ENCODE measurements at regions not wholly inside any gene's neighbourhood (a gene's known extent, or its start where the extent isn't known, plus 50 kb on each side); places are given as distances from the start of the nearest gene placed in this dataset.
"Not testable (repeated sequence)": the region's sequence is repeated elsewhere in the genome, so short reads cannot be mapped to it uniquely, and the experiment has no call there.

DNA sequence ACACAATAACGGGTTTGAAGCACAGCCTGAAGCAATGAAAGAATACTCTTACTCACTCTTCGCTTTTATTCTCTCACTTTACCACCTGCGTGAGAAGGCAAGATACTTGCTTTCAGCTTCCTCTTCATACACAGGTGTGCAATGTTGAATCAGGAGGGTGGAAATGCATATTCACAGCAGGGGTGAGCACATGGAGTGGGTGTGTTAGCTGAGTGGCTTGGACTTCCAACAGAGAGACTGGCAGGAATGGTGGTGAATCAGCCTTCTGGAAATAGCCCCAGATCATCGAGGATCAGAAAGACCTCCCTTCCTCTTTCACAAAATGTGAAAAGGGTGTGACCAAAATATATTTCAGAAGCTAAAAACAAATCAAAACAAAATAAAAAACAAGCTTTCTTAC lies 521.2 kb downstream of the STIM2 start:
- no peak for DNase-seq

DNA sequence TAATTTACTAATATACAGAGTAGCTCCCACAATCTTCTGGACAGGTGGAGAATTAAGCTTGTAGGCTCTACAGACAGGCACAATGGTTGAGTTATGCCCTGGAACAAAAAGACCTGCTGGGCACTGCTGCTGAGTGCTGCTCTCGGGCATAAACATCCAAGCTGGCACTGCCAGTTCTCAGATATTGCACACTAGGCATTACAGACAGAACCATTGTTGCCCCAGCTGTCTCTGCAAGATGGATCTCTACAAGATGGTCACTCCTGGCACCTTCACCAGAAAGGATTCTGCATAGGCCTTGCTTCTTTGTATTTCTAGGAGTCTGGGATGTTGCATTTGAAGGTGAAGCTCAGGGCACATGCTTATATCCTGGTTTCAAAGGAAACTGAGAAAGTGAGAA lies 527.1 kb downstream of the STIM2 start:
- DNase-seq, result no peak

DNA sequence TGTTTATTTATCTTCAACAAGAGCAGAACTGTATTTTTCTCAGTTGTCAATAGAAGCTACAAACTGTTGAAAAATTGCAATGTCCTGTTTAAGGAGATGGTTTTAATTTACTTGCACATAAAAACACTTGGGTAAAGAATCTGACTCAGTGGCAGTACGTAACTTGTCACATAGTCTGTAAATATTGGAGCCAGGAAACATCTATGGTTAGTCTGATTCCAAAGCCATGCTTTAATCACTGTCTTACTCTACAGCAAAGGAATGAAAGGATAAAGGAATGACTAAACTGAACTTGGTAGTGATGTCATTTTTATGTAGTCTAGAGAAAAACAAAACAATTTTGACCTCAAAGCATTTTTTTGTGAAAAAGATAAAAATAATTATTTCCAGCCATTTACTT lies 537.2 kb downstream of the STIM2 start:
- DNase-seq, result no peak

GRCh38 chr4:27398631-27399310 lies 538.1 kb downstream of the STIM2 start:
- no peak for DNase-seq

DNA sequence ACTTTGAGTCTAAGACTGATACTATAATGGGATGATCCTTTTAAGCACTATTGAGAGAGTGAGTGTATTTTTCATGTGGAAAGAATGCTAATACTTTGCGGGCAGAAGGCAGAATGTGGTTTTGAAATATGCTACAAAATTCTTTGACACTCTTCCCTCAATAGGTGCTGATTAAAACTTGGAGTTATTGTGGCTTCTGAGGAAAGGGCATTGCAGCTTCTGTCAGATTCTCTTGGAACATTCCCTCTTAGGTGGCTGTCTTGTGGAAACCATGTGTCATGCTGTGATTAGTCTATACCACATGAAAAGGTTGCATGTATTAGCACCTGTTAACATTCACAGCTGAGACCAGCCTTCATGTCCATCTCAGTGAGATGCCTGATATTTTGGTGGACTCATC lies 547.0 kb downstream of the STIM2 start:
- DNase-seq, result no peak

- DNase-seq, result no peak
Observed at GRCh38 chr4:27412613-27413012, 552.0 kb downstream of the STIM2 start.

DNA sequence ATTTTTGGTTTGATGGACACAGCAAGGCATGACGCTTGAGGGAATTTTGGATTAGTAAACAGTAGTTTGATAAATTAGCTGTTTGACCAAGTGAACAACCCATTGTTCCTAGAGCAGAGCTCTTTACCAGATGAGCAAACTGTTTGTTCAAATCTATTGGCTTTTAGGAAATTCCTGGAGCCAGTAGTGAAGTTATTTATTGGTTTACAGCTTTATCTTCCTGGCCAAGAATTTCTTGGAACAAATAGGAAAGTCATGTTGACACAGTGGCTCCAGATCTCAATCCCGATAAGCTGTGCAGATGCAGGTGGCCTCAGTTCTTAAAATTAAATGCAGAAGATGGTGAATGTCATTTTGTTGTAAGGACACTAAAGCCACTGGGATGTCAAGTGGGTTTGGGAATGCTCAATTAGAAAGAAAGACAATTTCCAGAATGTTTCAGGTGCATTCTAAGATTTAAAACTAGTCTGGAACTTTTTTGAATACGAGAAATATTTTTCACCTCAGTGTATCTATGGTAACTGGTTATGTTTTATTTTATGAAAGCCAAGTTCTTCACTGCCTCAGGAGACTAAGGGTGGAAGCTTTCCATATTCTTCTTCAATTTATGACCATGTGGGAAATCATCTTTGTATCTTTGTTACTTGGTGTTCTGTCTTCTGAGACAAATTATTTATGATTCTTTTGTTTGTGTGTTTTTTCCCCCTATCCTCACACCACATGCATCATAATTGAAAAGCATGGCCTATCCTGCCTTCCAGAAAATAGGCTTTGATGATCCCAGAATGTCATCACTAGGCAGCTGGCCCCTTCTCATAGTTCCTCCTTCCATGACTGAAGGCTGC lies 554.5 kb downstream of the STIM2 start:
- DNase-seq, result no peak

DNA sequence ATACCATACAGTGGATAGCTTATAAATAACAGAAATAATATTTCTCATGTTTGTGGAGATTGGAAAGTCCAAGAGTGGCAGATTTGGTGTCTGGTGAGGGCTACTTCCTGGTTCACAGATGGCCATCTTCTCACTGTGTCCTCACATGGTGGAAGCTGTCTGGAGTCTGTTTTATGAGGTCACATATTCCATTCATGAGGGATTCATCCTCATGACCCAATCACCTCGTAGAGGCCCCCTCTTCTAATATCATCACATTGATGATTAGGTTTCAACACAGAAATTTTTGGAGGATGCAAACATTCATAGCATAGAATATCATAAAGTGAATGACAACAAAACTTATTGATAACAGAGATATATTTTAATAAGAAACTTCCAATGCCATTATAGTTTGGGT lies 568.0 kb downstream of the STIM2 start:
- DNase-seq, result no peak

DNA sequence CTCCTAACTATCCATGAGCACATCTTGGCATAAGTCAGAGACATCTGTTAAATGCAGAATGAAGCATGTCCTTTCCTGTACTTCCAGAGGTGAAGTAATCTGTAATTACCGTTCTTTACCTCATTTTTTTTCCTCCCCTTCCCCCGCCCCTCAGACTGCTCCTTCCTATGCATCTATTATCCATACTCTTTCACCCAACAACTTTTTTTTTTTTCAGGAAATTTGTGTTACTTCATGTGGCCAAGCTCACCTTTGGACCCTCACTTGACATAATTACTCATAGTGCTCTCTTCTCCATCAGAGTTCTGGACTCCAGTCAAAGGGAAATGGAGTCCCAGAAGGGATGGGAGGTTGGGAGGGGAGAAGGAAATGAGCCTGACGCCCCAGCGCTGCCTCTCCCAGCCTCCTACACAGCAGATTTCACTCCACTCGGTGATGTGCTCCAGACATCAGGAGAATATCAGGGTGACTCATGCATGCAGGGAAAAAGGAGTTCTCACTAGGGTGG lies 568.8 kb downstream of the STIM2 start:
- DNase-seq, result no peak

DNA sequence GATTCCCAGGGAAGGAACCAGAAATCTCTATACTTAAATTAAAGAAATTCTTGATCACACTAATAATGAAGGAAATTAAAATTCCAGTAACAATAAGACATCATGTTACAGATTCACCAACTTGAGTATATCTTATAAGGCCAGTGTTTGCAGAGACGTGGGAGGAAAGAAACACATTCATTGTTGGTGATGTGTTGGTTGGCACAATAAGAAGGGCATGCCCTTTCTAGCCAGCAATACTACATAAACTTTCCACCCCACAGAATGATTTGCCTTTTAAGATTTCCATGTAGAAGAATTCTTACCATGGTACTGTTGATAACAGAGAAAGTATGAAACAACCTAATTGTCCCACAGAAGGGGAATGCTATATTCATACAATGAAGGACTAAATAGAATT lies 581.5 kb downstream of the STIM2 start:
- no peak for DNase-seq

DNA sequence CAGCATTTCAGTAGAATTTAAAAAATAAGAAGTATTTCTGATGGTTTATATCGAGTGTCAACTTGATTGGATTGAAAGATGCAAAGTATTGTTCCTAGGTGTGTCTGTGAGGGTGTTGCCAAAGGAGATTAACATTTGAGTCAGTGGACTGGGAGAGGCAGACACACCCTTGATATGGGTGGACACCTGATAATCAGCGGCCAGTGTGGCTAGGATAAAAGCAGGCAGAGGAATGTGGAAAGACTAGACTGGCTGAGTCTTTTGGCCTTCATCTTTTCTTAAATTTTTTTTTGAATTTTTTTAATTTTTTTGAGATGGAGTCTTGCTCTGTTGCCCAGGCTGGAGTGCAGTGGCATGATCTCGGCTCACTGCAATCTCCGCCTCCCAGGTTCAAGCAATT lies 582.0 kb downstream of the STIM2 start:
- DNase-seq, result not testable (repeated sequence)

- no peak for DNase-seq
Observed at GRCh38 chr4:27463816-27464215, 603.2 kb downstream of the STIM2 start.

- DNase-seq, result no peak
Observed at GRCh38 chr4:27467351-27467750, 606.7 kb downstream of the STIM2 start.

DNA sequence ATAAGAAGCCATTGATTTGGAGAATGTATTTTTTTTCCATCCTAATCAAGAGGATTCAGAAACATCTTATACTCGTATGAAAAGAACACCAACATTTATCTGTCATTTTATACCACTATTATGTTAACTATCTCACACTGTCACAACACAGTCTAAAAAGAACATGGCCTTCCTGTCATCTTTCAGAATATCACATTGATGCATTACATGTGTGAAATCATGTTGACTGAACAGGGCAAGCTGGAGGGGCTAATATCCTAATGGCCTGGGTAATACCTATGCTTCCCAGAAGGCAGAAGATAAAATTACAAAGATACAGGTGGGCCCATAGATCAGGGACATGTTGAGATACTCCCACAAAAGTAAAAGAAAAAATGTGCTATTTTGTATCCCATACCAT lies 611.7 kb downstream of the STIM2 start:
- DNase-seq, result no peak

DNA sequence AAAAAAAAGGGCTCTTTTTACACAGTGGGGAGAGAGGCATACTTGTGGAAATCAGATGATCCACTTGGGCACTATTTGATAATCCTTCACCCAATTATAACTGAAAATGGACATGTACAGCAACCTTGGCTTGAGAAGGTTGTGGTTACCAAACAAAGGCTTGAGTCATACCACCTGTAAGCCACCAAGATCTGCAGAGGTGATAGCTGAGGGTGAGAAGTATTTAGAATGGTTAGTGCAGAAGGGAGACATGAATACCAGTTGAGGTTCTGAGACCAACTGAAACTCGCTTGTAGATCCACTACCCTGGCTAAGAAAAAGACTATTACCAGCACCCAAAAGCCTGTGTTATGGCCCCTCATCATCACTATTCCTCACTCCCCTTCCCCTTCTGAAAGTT lies 614.0 kb downstream of the STIM2 start:
- DNase-seq, result no peak

DNA sequence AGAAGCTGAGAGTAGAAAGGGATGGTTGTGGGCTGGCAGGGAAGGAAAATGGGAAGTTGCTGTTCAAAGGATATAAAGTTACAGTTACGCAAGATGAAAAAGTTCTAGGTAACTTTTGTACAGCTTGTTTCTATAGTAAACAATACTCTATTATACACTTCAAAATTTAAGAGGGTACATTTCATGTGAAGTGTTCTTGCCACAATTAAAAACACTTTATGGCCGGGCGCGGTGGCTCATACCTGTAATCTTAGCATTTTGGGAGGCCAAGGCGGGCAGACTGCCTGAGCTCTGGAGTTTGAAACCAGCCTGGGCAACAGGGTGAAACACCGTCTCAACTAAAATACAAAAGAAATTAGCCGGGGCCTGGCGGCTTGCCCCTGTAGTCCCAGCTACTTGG lies 623.6 kb downstream of the STIM2 start:
- no peak for DNase-seq

- no peak for DNase-seq
Observed at GRCh38 chr4:27490315-27490714, 629.7 kb downstream of the STIM2 start.

DNA sequence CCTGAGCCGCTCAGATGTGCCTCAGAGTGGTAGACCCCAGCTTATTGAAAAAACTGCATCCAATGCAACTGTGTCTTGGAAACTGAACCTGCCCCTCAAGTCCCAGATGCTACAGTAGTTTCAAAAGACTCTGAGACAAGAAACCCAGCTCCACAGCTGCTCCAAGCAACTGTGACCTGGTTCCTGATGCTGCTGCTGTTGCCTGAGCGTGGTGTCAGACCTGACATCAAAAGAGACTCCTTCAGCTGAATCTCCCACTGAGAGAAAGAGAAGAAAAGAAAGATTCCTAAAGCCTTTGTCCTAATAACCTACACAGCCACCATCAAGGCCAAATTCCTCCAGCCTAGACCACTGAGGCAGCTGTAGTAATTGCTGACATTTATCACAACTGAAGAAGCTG lies 630.1 kb downstream of the STIM2 start:
- DNase-seq, result no peak

DNA sequence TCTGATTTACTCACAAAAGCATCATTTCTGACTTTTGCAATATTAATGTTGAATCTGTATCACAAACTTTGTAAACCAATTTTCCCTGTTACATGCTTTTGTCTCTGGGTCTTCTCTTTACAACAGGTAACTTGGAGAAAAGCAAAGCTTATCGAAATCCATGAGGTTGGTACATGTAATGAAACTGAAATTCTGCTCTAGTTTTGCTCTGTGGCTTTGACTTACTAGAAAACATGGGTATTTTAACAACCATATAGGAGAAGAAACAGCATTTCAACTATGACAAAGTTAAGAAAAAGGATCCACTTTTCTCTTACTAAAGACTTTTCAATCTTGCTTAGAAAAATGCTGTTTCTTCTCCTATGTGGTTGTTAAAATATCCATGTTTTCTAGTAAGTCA lies 645.8 kb downstream of the STIM2 start:
- no peak for DNase-seq

GRCh38 chr4:27514711-27515110 lies 654.1 kb downstream of the STIM2 start:
- no peak for DNase-seq

DNA sequence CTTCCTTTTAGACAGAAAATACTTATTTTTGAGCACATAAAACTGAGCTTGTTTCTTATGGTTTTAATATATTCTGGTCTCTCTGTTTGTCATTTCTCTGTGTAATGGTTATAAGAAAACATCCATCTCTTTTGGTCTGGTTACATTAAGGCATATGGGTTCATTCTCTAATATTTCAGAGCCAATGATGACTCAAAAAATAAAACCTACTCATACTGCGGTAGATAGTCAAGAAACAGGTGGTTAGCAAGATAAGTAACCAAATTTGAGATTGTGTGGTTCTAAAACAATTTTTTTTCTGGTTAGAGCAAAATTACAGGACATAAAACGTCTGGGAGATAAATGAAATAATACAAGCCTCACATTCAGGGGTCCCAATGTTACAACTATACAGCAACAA lies 654.5 kb downstream of the STIM2 start:
- DNase-seq, result no peak

- no peak for DNase-seq
Observed at GRCh38 chr4:27518876-27519275, 658.2 kb downstream of the STIM2 start.

DNA sequence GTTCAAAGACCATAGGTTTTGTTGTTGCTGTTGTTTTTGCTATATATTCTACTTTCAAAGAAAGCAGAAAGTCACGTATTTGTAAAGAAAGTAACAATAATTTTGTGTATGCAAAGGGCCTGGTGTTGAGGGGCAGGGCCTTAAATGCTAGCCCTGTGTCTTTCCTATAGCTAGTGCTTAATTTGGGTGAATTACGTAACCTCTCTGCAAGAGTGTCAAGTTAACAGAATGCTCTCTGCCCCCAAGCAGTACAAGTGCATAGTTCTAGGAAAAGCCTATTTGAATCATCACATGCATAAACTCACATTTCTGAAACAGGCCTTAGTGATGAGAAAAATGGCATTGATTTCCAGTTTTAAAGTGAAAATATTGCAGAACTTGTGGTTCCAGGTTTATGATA lies 663.6 kb downstream of the STIM2 start:
- no peak for DNase-seq

DNA sequence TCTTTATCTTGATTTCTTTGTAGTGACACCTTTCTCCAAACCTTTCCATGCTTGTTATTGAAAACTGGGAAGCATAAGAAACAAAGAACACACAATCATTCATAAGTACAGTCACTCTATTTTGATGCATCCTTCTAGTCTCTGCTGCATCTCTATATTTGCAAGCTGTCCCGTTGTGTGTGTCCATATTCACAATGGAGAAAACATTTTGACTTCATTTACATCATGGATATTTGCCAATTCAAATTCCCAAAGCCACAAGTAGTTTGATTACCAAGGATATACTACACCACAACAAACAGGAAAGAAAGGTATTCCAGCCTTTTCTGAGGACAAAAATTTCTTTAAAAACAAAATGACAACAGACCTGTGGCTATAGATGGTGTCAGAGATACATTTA lies 673.8 kb downstream of the STIM2 start:
- DNase-seq, result no peak

All from activated effector memory CD4-positive, alpha-beta T cell treated with anti-CD3 and anti-CD28 coated beads, Interleukin-2, amount 50 U/mL, for 16 hours (primary cell).